K562 (cell line): ENCODE measurements at regions not wholly inside any gene's neighbourhood (a gene's known extent, or its start where the extent isn't known, plus 50 kb on each side); places are given as distances from the start of the nearest gene placed in this dataset.

Source experiments
- CTCF ChIP-seq, 3 experiments: IDR thresholded peaks in 2 of 3; conservative IDR thresholded peaks in 1 of 3; 2 replicates each; pipeline ENCODE4 v1.5.1; 2011 to 2012; ENCODE audit warnings: low read length in 3 of 3, mild to moderate bottlenecking in 3 of 3, control low read depth in 2 of 3, improper control_type of control experiment in 1 of 3, inconsistent platforms in 1 of 3, low read depth in 1 of 3, mixed read lengths in 1 of 3, moderate library complexity in 1 of 3; ENCODE audit not compliant: insufficient read depth in 2 of 3
- MYC ChIP-seq, 2 experiments: fragments of 250-450 bp in 1 of 2; sonication (Bioruptor Pico) in 1 of 2; IDR thresholded peaks; 2 replicates each; pipeline versions ENCODE4 v1.5.1 to v1.6.1; 2012 to 2021; ENCODE audit warnings: low read depth in 2 of 2, borderline replicate concordance in 1 of 2, improper control_type of control experiment in 1 of 2, low read length in 1 of 2, mild to moderate bottlenecking in 1 of 2, moderate library complexity in 1 of 2
- NCOA1 ChIP-seq: fragments of 450-650 bp; IDR thresholded peaks from 2 replicates; pipeline ENCODE4 v1.6.1; 2016; ENCODE audit warnings: low read depth
- NFE2L1 ChIP-seq: fragments of 450-650 bp; IDR thresholded peaks from 2 replicates; pipeline ENCODE4 v1.6.1; 2016; ENCODE audit warnings: missing genetic modification characterization, low read depth, mild to moderate bottlenecking, missing compliant biosample characterization, moderate library complexity, borderline replicate concordance
- SFPQ ChIP-seq: fragments of 200-400 bp; formaldehyde crosslinking; IDR thresholded peaks from 2 replicates; pipeline ENCODE4 v1.6.1; 2017; ENCODE audit warnings: mild to moderate bottlenecking, low read depth, low read length, moderate library complexity
- SP1 ChIP-seq: sonication (generic); formaldehyde crosslinking; IDR thresholded peaks from 2 replicates; pipeline ENCODE4 v1.8.1; 2022; ENCODE audit warnings: mild to moderate bottlenecking, missing genetic modification reagents
- SPI1 ChIP-seq: IDR thresholded peaks from 2 replicates; pipeline ENCODE4 v1.6.1; 2011; ENCODE audit warnings: low read depth, low read length, control low read depth, borderline replicate concordance
- TBP ChIP-seq: optimal IDR thresholded peaks from 2 replicates; pipeline ENCODE3; 2011; ENCODE audit warnings: low read depth, low read length, improper control_type of control experiment
- ZZZ3 ChIP-seq: fragments of 450-650 bp; IDR thresholded peaks from 2 replicates; pipeline ENCODE4 v1.6.1; 2016; ENCODE audit warnings: antibody characterized with exemption, mild to moderate bottlenecking, moderate library complexity
- TF ChIP-seq, protein P1 (sequence below): sonication (generic); formaldehyde crosslinking; IDR thresholded peaks from 2 replicates; pipeline ENCODE4 v1.8.0; 2023; ENCODE audit warnings: mild to moderate bottlenecking, missing genetic modification reagents

DNA sequence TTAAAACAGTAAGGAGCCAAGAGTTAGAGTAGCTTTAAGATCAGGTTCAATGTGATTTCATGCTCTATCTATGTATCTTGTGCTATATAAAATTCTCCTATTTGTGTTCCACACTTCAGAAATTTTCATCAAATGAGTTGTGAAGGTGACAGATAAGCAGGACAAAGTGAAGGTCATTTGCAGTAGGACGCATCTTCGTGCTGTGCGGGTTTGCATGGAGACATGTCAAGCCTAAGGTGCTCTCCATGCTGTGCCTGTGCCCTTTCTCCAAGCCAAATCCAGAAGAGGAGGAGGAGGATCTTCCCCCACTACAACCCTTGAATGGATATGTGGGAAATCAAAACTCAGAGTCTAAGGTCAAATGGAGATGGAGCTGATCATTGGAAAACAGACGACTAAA is 147.3 kb upstream of the NEDD9 start:
- TF ChIP-seq SPI1 = no peak
- TF ChIP-seq ZZZ3 = no peak
- no peak for TF ChIP-seq SFPQ
- TF ChIP-seq CTCF (IDR thresholded peaks at IDR 0.05 in 2 of 3, conservative IDR thresholded peaks at IDR 0.05 in 1 of 3; ENCODE audit: insufficient read depth in 2 of 3, low read depth in 1 of 3, low read length in 3 of 3) = no peak
- TF ChIP-seq SP1 (CRISPR knock-in tag) = no peak
- no peak for TF ChIP-seq NCOA1
- TF ChIP-seq, protein P1, sequence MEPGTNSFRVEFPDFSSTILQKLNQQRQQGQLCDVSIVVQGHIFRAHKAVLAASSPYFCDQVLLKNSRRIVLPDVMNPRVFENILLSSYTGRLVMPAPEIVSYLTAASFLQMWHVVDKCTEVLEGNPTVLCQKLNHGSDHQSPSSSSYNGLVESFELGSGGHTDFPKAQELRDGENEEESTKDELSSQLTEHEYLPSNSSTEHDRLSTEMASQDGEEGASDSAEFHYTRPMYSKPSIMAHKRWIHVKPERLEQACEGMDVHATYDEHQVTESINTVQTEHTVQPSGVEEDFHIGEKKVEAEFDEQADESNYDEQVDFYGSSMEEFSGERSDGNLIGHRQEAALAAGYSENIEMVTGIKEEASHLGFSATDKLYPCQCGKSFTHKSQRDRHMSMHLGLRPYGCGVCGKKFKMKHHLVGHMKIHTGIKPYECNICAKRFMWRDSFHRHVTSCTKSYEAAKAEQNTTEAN (CRISPR knock-in tag) = no peak
- no peak for TF ChIP-seq MYC (IDR thresholded peaks at IDR 0.05; ENCODE audit: low read depth, low read length)
- TF ChIP-seq MYC (CRISPR knock-in tag; IDR thresholded peaks at IDR 0.05; ENCODE audit: borderline replicate concordance, low read depth) = no peak
- TF ChIP-seq NFE2L1 (tag) = no peak
- TF ChIP-seq TBP = no peak
